Liver (tissue), 2 donors: ENCODE measurements at regions not wholly inside any gene's neighbourhood (a gene's known extent, or its start where the extent isn't known, plus 50 kb on each side); places are given as distances from the start of the nearest gene placed in this dataset.

Experiments
- TAF1 ChIP-seq: conservative IDR thresholded peaks from 2 replicates; pipeline ENCODE4 v1.6.1; 2016; ENCODE audit warnings: antibody characterized with exemption, mild to moderate bottlenecking
- TF ChIP-seq, protein P1 (sequence below): IDR thresholded peaks from 2 replicates; pipeline ENCODE4 v1.6.1; 2016; ENCODE audit warnings: antibody characterized with exemption
- donor health status: healthy.

DNA sequence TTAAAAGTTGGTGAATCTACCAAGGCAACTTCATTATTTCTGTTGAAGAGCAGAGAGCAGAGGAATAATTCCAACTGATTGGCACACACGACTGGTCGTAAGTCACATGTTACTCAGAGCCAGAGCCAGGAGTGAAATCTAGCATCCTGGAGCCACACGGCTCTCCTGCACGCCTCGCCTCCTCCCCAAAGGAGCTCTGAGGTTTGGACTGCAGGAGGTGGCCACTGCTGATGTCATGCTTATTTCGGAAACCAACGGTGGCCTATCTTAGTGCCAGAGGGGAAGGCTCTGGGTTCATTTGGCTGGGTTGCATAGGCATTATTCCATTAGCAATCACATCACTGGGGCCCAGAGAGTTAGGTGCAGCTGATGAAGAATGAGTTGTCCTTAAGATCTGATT is 123.5 kb upstream of the RALGAPA2 start:
- no peak for TF ChIP-seq TAF1
- TF ChIP-seq, protein P1, sequence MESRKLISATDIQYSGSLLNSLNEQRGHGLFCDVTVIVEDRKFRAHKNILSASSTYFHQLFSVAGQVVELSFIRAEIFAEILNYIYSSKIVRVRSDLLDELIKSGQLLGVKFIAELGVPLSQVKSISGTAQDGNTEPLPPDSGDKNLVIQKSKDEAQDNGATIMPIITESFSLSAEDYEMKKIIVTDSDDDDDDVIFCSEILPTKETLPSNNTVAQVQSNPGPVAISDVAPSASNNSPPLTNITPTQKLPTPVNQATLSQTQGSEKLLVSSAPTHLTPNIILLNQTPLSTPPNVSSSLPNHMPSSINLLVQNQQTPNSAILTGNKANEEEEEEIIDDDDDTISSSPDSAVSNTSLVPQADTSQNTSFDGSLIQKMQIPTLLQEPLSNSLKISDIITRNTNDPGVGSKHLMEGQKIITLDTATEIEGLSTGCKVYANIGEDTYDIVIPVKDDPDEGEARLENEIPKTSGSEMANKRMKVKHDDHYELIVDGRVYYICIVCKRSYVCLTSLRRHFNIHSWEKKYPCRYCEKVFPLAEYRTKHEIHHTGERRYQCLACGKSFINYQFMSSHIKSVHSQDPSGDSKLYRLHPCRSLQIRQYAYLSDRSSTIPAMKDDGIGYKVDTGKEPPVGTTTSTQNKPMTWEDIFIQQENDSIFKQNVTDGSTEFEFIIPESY = no peak
